Smooth muscle cell (in vitro differentiated cells): ENCODE measurements at regions not wholly inside any gene's neighbourhood (a gene's known extent, or its start where the extent isn't known, plus 50 kb on each side); places are given as distances from the start of the nearest gene placed in this dataset.
A peak's percentile ranks its signal among the peaks of the same experiment; 100 is the strongest.

ENCODE experiments used
- DNase-seq: peaks from one replicate; lab custom pipeline; 2025; ENCODE audit not compliant: unreplicated experiment; lab: John Stamatoyannopoulos, UW
- H2AFZ ChIP-seq: fragments of 200-600 bp; sonication (generic); 2 replicates; pipeline ENCODE4 v1.6.0; 2016; ENCODE audit warnings: antibody characterized with exemption, low read depth, mild to moderate bottlenecking
- H3F3A ChIP-seq: fragments of 200-600 bp; sonication (generic); 2 replicates; pipeline ENCODE4 v1.6.0; 2017; ENCODE audit warnings: antibody characterized with exemption, low read depth
- H3K27ac ChIP-seq: fragments of 200-600 bp; sonication (generic); 2 replicates; pipeline ENCODE4 v1.5.1; 2016; ENCODE audit warnings: low read depth, mild to moderate bottlenecking
- H3K27me3 ChIP-seq: fragments of 200-600 bp; sonication (generic); 2 replicates; pipeline ENCODE4 v1.6.1; 2016; ENCODE audit warnings: low read depth, mild to moderate bottlenecking
- H3K36me3 ChIP-seq: fragments of 200-600 bp; sonication (generic); 2 replicates; pipeline ENCODE4 v1.5.1; 2016; ENCODE audit warnings: low read depth
- H3K4me1 ChIP-seq: fragments of 200-600 bp; sonication (generic); 2 replicates; pipeline ENCODE4 v1.5.1; 2016; ENCODE audit warnings: low read depth
- H3K4me2 ChIP-seq: fragments of 200-600 bp; sonication (generic); 2 replicates; pipeline ENCODE4 v1.6.0; 2016; ENCODE audit warnings: mild to moderate bottlenecking
- H3K4me3 ChIP-seq: fragments of 200-600 bp; sonication (generic); 2 replicates; pipeline ENCODE4 v1.5.1; 2016; ENCODE audit warnings: mild to moderate bottlenecking
- H3K79me2 ChIP-seq: fragments of 200-600 bp; sonication (generic); 2 replicates; pipeline ENCODE4 v1.6.0; 2016; ENCODE audit warnings: low read depth, mild to moderate bottlenecking
- H3K9ac ChIP-seq: fragments of 200-600 bp; sonication (generic); 2 replicates; pipeline ENCODE4 v1.6.0; 2016; ENCODE audit warnings: low read depth
- H3K9me3 ChIP-seq: fragments of 200-600 bp; sonication (generic); replicated peaks from 2 replicates; pipeline ENCODE4 v1.5.1; 2016; ENCODE audit warnings: low read depth
- H4K20me1 ChIP-seq: fragments of 200-600 bp; sonication (generic); 2 replicates; pipeline ENCODE4 v1.6.0; 2016; ENCODE audit warnings: low read depth
- WGBS: methylation state at CpG from one replicate; pipeline ENCODE4 v1.1.7; 2016; ENCODE audit warnings: low lambda C conversion rate; 5-methylcytosine and 5-hydroxymethylcytosine counted together
- TF ChIP-seq, protein P1 (sequence below): fragments of 200-600 bp; sonication (generic); IDR thresholded peaks from 2 replicates; pipeline ENCODE4 v1.5.1; 2017; ENCODE audit warnings: borderline replicate concordance, mild to moderate bottlenecking, antibody characterized with exemption; ENCODE audit not compliant: insufficient read depth, poor library complexity, severe bottlenecking

DNA sequence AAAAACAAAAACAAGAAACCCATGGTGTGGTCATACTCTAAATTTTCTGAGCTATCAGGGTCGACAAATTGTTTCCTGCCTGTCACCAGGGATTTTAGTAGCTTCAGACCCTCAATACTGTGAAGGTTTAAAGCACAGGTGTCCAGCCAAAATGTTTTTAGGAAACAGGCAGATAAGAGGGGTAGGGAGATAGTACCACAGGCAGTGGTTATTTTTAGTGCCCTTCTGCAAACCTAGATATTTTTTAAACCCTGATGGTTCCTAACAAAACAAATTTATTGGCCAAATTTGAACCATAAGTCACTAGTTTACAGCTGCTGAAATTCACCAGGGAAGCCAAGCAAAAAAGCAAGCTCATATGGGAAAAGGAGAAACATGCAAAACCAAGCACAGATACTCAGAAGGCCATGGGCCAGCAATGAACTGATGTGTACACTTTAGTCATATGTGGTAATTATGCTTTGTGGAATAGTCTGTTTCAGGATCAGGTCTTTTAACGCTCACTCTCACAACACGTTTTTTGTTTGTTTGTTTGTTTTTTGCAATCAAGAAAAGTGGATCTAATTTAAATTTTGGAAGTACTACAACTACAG, 156.8 kb upstream of the STK17B start:
- no peak for DNase-seq
- WGBS = 84% methylated on average over 3 of the region's 3 CpGs
- Histone ChIP-seq H2AFZ (no peak overlapping the region), H3F3A (peaks cover 8% of the 10 kb centered on the region), H3K9me3 (no peaks in the 10 kb centered on the region), H3K79me2 (no peaks in the 10 kb centered on the region), H3K36me3 (no peaks in the 10 kb centered on the region), H3K9ac (no peak overlapping the region), H3K4me3 (no peak overlapping the region), H3K4me2 (no peak overlapping the region), H4K20me1 (no peaks in the 10 kb centered on the region), H3K27me3 (no peaks in the 10 kb centered on the region), H3K4me1 (peaks cover 15% of the 10 kb centered on the region), H3K27ac (no peak overlapping the region)
- TF ChIP-seq, protein P1, sequence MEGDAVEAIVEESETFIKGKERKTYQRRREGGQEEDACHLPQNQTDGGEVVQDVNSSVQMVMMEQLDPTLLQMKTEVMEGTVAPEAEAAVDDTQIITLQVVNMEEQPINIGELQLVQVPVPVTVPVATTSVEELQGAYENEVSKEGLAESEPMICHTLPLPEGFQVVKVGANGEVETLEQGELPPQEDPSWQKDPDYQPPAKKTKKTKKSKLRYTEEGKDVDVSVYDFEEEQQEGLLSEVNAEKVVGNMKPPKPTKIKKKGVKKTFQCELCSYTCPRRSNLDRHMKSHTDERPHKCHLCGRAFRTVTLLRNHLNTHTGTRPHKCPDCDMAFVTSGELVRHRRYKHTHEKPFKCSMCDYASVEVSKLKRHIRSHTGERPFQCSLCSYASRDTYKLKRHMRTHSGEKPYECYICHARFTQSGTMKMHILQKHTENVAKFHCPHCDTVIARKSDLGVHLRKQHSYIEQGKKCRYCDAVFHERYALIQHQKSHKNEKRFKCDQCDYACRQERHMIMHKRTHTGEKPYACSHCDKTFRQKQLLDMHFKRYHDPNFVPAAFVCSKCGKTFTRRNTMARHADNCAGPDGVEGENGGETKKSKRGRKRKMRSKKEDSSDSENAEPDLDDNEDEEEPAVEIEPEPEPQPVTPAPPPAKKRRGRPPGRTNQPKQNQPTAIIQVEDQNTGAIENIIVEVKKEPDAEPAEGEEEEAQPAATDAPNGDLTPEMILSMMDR = no peak

DNA sequence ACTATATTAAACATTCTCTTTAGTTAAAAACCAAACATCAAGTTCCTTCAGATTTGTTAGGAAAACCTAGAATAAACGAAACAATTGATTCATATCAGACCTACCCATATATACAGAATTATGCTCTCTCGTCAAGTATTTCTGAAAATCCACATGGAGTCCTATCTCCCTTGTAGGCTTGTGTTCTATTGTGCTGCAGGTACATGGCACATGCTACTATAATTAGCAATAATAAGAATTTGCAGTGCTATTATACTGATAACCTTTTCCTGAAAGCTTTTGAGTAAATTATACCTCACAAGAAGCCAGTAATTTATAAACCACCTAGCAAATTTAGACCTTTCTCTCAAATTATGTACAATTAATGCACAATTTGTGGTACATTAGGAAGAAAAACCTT, 158.6 kb upstream of the STK17B start:
- Histone ChIP-seq H3K27ac (no peak overlapping the region), H3K79me2 (no peaks in the 10 kb centered on the region), H3K36me3 (no peaks in the 10 kb centered on the region), H3K4me1 (no peaks in the 10 kb centered on the region), H2AFZ (no peak overlapping the region), H3F3A (peaks cover 4% of the 10 kb centered on the region), H3K4me2 (no peak overlapping the region), H3K9me3 (no peaks in the 10 kb centered on the region), H3K4me3 (no peak overlapping the region), H3K9ac (no peak overlapping the region), H4K20me1 (no peaks in the 10 kb centered on the region), H3K27me3 (no peaks in the 10 kb centered on the region)
- 90% methylated on average over 2 of the region's 2 CpGs for WGBS
- TF ChIP-seq, protein P1 = no peak
- no peak for DNase-seq

DNA sequence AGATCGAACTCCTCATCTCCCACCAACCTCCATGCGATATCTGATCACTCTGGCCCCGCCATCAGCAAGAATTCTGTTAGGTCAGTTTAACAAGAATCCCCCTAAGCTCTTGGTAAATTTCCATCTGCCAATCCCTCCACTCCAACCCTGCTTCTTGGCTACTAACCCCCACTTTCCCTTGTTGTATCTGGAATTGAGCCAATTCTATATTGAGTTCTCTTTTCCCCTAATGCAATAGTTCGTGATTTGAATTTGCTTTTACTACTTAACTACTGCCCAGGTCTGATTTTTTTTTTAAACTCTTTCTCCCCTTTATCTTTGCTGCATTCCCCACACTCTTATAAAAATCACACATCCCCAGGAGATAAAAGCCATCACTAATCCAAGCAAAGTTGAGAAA, 159.3 kb upstream of the STK17B start:
- Histone ChIP-seq H3K4me1 (peaks cover 4% of the 10 kb centered on the region), H3K9me3 (no peaks in the 10 kb centered on the region), H4K20me1 (no peaks in the 10 kb centered on the region), H2AFZ (no peak overlapping the region), H3K27ac (peak overlapping the region; percentile 53), H3K79me2 (no peaks in the 10 kb centered on the region), H3K27me3 (no peaks in the 10 kb centered on the region), H3K4me2 (peak overlapping the region; percentile 12), H3K36me3 (no peaks in the 10 kb centered on the region), H3K9ac (no peak overlapping the region), H3K4me3 (no peak overlapping the region), H3F3A (peaks cover 4% of the 10 kb centered on the region)
- WGBS = 72% methylated on average over 4 of the region's 4 CpGs
- no peak for DNase-seq
- TF ChIP-seq, protein P1 = no peak

DNA sequence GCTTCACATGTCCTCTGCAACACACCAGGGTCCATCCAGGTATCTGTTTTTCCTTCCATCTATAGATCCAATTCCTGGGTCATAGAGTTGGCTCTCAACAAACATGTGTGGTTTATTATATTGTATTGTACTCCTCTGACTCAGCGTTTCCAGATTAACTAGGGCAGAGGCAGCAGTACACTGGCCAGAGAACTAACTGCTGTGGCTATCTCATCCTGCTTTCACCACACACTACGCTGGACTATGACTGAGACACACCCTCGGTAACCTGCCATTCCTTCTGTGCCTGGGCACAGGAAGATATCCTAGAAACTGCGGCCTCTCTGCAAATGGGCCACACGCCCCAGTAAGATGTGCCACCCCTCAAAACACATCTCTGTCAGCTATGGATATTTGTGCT, 159.8 kb upstream of the STK17B start:
- peak overlapping the region; percentile 12 for H3K4me2 ChIP-seq

More for the DNA sequence above, 159.8 kb upstream of the STK17B start:
- 49% methylated on average over 5 of the region's 5 CpGs for WGBS
- no peaks in the 10 kb centered on the region for H3K79me2 ChIP-seq
- H3K36me3 ChIP-seq = no peaks in the 10 kb centered on the region
- H4K20me1 ChIP-seq = no peaks in the 10 kb centered on the region
- H3K27ac ChIP-seq = peak overlapping the region; percentile 53
- H3K4me1 ChIP-seq = peaks cover 5% of the 10 kb centered on the region
- H3F3A ChIP-seq = peaks cover 4% of the 10 kb centered on the region
- no peak overlapping the region for H3K9ac ChIP-seq
- no peaks in the 10 kb centered on the region for H3K27me3 ChIP-seq
- no peak for DNase-seq
- no peaks in the 10 kb centered on the region for H3K9me3 ChIP-seq
- no peak overlapping the region for H2AFZ ChIP-seq
- TF ChIP-seq, protein P1 = no peak
- H3K4me3 ChIP-seq = no peak overlapping the region
